ENCODE measurements at regions not wholly inside any gene's neighbourhood (a gene's known extent, or its start where the extent isn't known, plus 50 kb on each side); places are given as distances from the start of the nearest gene placed in this dataset.

- intact Hi-C loops (cut with DNase I) = no loop called here
- Histone ChIP-seq H3K27ac (no peak overlapping the region), H3K27me3 (no peaks in the 10 kb centered on the region), H3K4me3 (no peak overlapping the region), H3K36me3 (no peaks in the 10 kb centered on the region), H3K4me1 (peaks cover 0 to 29% (median 25%) of the 10 kb centered on the region in 4 donors), H3K9me3 (no peaks in the 10 kb centered on the region)
- no peak for DNase-seq
- no peak for TF ChIP-seq POLR2AphosphoS5 (IDR thresholded peaks at IDR 0.05)
- TF ChIP-seq POLR2A (IDR thresholded peaks at IDR 0.05) = no peak
- no peak for TF ChIP-seq EP300 (IDR thresholded peaks at IDR 0.05)
- TF ChIP-seq CTCF (IDR thresholded peaks at IDR 0.05) = no peak
Observed at GRCh38 chr13:76619631-76620030, 266.6 kb downstream of the KCTD12 start.

- Histone ChIP-seq H3K9me3 (peaks cover 0 to 3% (median 0%) of the 10 kb centered on the region in 4 donors), H3K27me3 (no peaks in the 10 kb centered on the region), H3K27ac (no peak overlapping the region), H3K4me1 (no peaks in the 10 kb centered on the region), H3K36me3 (no peaks in the 10 kb centered on the region), H3K4me3 (no peak overlapping the region)
- 91 to 92% methylated on average over 7 of the region's 7 CpGs for WGBS, 2 donors
- intact Hi-C loops (cut with DNase I) = no loop called here
- no peak for TF ChIP-seq CTCF (IDR thresholded peaks at IDR 0.05)
- TF ChIP-seq EP300 (IDR thresholded peaks at IDR 0.05) = no peak
- no peak for TF ChIP-seq POLR2AphosphoS5 (IDR thresholded peaks at IDR 0.05)
- no peak for TF ChIP-seq POLR2A (IDR thresholded peaks at IDR 0.05)
- DNase-seq = no peak
Observed at GRCh38 chr13:76610819-76611415, 275.3 kb downstream of the KCTD12 start.

- Histone ChIP-seq H3K9me3 (peaks cover 0 to 3% (median 0%) of the 10 kb centered on the region in 4 donors), H3K4me1 (no peaks in the 10 kb centered on the region), H3K27me3 (no peaks in the 10 kb centered on the region), H3K36me3 (no peaks in the 10 kb centered on the region), H3K4me3 (no peak overlapping the region), H3K27ac (no peak overlapping the region)
- intact Hi-C loops (cut with DNase I) = no loop called here
- 47 to 72% methylated on average over 2 of the region's 2 CpGs for WGBS, 2 donors
- no peak for TF ChIP-seq POLR2A (IDR thresholded peaks at IDR 0.05)
- no peak for TF ChIP-seq CTCF (IDR thresholded peaks at IDR 0.05)
- no peak for TF ChIP-seq POLR2AphosphoS5 (IDR thresholded peaks at IDR 0.05)
- TF ChIP-seq EP300 (IDR thresholded peaks at IDR 0.05) = no peak
- no peak for DNase-seq
Observed at GRCh38 chr13:76609643-76610042, 276.6 kb downstream of the KCTD12 start.

GRCh38 chr13:76607866-76608265 is 278.3 kb downstream of the KCTD12 start:
- WGBS, 2 donors = 52 to 63% methylated on average over 1 of the region's 1 CpG
- no peak for TF ChIP-seq POLR2A (IDR thresholded peaks at IDR 0.05)
- TF ChIP-seq POLR2AphosphoS5 (IDR thresholded peaks at IDR 0.05) = no peak
- TF ChIP-seq EP300 (IDR thresholded peaks at IDR 0.05) = no peak
- no peak for TF ChIP-seq CTCF (IDR thresholded peaks at IDR 0.05)

GRCh38 chr13:76600081-76600480 is 286.1 kb downstream of the KCTD12 start:
- no peak overlapping the region for H3K4me3 ChIP-seq
- H3K4me1 ChIP-seq = peaks cover 0 to 34% (median 22%) of the 10 kb centered on the region in 4 donors
- intact Hi-C loops (cut with DNase I) = no loop called here
- no peaks in the 10 kb centered on the region for H3K9me3 ChIP-seq
- TF ChIP-seq POLR2A (IDR thresholded peaks at IDR 0.05) (no peak), CTCF (IDR thresholded peaks at IDR 0.05) (no peak), EP300 (IDR thresholded peaks at IDR 0.05) (no peak), POLR2AphosphoS5 (IDR thresholded peaks at IDR 0.05) (no peak)
- no peak overlapping the region for H3K27ac ChIP-seq
- no peaks in the 10 kb centered on the region for H3K36me3 ChIP-seq
- no peaks in the 10 kb centered on the region for H3K27me3 ChIP-seq
- no peak for DNase-seq

More at GRCh38 chr13:76607866-76608265, 278.3 kb downstream of the KCTD12 start:
- intact Hi-C loops (cut with DNase I) = no loop called here
- DNase-seq = no peak
- peaks cover 0 to 3% (median 0%) of the 10 kb centered on the region in 4 donors for H3K9me3 ChIP-seq
- H3K27me3 ChIP-seq = no peaks in the 10 kb centered on the region
- no peak overlapping the region for H3K27ac ChIP-seq
- H3K4me3 ChIP-seq = no peak overlapping the region
- no peaks in the 10 kb centered on the region for H3K36me3 ChIP-seq
- H3K4me1 ChIP-seq = no peaks in the 10 kb centered on the region

Measured in sigmoid colon (tissue), 6 donors.